Skeletal muscle tissue (tissue), 3 donors: ENCODE measurements at regions not wholly inside any gene's neighbourhood (a gene's known extent, or its start where the extent isn't known, plus 50 kb on each side); places are given as distances from the start of the nearest gene placed in this dataset.

Source experiments
- H3K27ac ChIP-seq: one replicate; pipeline ENCODE4 v1.7.0; 2013; ENCODE audit warnings: mild to moderate bottlenecking, low read depth, low read length, inconsistent platforms
- H3K27me3 ChIP-seq, 3 donors: one replicate each; pipeline ENCODE4 v1.7.0; 2013; ENCODE audit warnings: low read length in 3 of 3; ENCODE audit not compliant: control insufficient read depth in 3 of 3, insufficient read depth in 3 of 3
- H3K36me3 ChIP-seq, 3 donors: one replicate each; pipeline ENCODE4 v1.7.0; 2013; ENCODE audit warnings: low read length in 3 of 3; ENCODE audit not compliant: control insufficient read depth in 3 of 3, insufficient read depth in 3 of 3
- H3K4me1 ChIP-seq, 3 donors: one replicate each; pipeline ENCODE4 v1.7.0; 2013; ENCODE audit warnings: low read length in 3 of 3, mild to moderate bottlenecking in 3 of 3; ENCODE audit not compliant: control insufficient read depth in 3 of 3, insufficient read depth in 3 of 3
- H3K4me3 ChIP-seq, 3 donors: one replicate each; pipeline ENCODE4 v1.7.0; 2013; ENCODE audit warnings: low read length in 3 of 3
- H3K9ac ChIP-seq, 3 donors: one replicate each; pipeline ENCODE4 v1.7.0; 2013; ENCODE audit warnings: low read length in 3 of 3, mild to moderate bottlenecking in 3 of 3, moderate library complexity in 2 of 3, low read depth in 1 of 3
- H3K9me3 ChIP-seq, 3 donors: one replicate each; pipeline ENCODE4 v1.7.0; 2013; ENCODE audit warnings: low read length in 3 of 3; ENCODE audit not compliant: control insufficient read depth in 3 of 3
- donor health status: Osteomylitis.

DNA sequence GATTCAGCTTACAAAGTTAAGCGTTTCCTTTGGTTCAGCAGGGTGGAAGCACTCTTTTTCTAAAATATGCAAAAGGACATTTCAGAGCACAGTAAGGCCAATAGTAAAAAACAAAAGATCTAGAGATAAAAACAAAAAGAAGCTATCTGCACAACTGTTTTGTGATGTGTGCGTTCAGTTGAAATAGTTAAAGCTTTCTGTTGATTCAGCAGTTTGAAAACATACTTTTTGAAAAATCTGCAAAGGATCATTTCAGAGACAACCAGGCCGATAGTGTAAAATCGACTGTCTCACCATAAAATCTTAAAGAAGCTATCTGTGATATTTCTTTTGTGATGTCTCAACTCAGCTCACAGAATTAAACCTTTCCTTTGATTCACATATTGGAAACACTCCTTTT, 300.0 kb upstream of the ALG10B start:
- Histone ChIP-seq H3K4me3 (no peak overlapping the region), H3K4me1 (no peaks in the 10 kb centered on the region), H3K36me3 (no peaks in the 10 kb centered on the region), H3K27me3 (no peaks in the 10 kb centered on the region), H3K9ac (no peak overlapping the region), H3K9me3 (peaks cover 0 to 23% (median 3%) of the 10 kb centered on the region in 3 donors), H3K27ac (no peak overlapping the region)

DNA sequence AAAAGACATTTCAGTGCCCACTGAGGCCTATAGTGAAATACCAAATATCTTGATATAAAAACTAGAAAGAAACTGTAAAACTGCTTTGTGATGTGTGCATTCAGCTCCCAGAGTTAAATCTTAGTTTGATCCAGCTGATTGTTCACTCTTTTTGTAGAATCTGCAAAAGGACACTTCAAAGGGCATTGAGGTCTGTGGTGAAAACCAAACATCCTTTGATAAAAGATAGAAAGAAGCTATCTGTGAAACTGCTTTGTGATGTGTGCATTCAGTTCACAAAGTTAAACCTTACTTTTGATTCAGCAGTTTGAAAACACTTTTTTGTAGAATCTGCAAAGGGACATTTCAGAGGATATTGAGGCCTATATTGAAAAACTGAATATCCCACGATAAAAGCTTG, 290.7 kb upstream of the ALG10B start:
- Histone ChIP-seq H3K27ac (no peak overlapping the region), H3K4me3 (no peak overlapping the region), H3K9me3 (peaks cover 3 to 18% (median 4%) of the 10 kb centered on the region in 3 donors), H3K9ac (no peak overlapping the region), H3K4me1 (no peaks in the 10 kb centered on the region), H3K36me3 (no peaks in the 10 kb centered on the region), H3K27me3 (no peaks in the 10 kb centered on the region)

DNA sequence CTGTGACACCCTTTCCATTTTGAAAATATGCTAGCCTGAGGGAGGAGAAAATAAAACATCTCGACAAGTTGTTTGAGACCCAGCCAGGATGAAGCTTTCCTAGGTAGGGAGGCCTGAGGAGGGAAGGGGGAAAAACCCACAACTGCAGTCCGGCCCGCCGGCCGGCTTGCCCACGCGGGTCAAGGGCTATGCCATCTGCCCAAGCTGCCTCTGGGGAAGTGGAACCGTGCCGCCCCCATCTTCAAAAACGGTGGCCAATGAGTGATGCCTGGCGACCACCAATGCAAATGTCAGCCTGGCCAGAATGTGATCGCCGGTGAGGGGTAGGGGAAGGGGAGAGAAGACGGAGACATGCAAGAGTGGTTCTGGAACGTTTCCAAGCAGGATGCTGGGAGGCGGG, 263.5 kb upstream of the ALG10B start:
- Histone ChIP-seq H3K9me3 (peaks cover 2 to 6% (median 3%) of the 10 kb centered on the region in 3 donors), H3K36me3 (no peaks in the 10 kb centered on the region), H3K27ac (no peak overlapping the region), H3K9ac (no peak overlapping the region), H3K27me3 (no peaks in the 10 kb centered on the region), H3K4me1 (no peaks in the 10 kb centered on the region), H3K4me3 (no peak overlapping the region)

DNA sequence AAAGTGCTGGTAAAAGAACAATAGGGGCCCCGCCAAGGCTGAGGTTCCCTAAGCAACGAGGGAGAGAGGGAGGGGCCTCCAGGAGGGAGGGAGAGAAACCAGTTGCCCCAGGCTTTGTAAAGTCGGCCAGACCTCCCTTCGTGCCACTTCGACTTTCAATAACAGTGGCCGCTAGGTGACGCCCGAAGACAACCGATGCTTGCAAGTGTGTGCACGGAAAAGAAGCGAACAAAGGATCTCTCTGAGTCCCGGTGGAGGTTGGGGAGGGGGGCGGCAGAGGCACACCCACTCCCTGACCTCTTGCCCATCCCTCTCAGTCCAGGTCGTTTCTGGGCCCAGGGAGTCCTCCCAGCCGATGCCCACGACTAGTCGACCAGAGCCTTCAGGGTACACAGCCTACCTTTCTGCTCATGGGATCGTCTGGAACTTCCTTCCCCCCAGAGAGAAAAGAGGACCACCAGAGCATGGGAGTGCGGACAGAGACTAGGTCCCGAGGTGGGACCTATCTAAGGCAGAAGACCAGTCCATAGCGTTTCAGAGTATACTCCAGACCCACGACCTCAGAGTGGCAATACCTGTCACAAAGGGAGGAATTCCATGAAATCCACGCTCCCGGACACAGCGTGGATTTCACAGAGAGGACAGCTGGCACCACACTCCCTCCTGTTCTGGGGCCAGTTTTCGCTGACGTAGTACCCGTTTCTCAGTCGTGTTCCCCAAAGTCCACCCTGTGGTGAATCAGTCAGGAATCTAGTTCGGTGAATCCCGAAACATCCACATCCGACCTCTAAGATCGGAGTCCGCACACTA, 262.7 kb upstream of the ALG10B start:
- Histone ChIP-seq H3K27me3 (no peaks in the 10 kb centered on the region), H3K36me3 (no peaks in the 10 kb centered on the region), H3K4me1 (no peaks in the 10 kb centered on the region), H3K4me3 (no peak overlapping the region), H3K27ac (no peak overlapping the region), H3K9me3 (peaks cover 2 to 6% (median 3%) of the 10 kb centered on the region in 3 donors), H3K9ac (no peak overlapping the region)

DNA sequence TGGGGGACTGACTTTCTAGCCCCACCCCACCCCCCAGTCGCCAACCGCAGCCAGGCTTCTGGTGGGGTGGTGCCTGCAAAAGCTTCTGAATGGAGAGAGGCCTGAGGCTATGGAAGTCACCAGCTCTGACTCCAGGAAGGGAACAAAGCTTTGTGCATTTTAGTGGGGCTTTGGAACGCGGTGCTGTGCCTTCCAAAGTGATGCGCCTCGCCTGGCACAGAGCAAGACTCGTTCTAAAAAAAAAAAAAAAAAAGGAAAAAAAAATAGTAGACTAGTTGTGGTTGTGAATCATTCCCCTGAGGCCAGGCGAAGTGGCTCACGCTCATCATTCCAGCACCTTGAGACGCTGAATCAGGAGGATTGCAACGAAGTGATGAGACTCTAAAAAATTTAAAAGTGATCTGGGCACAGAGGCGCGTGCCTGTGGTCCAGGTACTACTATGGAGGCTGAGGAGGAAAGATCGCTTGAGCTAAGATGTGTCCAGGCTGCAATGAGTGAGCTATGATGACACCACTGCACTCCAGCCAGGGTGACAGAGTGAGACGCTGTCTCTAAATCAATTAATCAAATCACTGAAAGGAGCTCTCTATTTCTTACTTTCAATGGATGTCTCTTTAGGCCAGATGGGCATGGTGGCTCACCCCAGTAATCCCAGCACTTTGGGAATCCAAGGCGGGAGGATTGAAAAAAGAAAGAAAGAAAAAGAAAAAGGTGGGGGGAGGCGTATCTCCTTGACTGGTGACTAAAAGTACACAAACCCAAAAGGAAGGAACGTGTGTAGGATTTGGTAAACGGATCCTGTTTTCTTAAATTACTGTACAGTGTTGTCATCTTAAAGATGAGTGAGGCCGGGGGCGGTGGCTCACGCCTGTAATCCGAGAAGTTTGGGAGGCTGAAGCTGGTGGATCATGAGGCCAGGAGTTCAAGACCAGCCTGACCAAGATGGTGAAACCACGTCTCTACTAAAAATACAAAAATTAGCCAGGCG, 259.6 kb upstream of the ALG10B start:
- no peaks in the 10 kb centered on the region for H3K27me3 ChIP-seq
- no peaks in the 10 kb centered on the region for H3K4me1 ChIP-seq
- H3K27ac ChIP-seq, result no peak overlapping the region
- H3K4me3 ChIP-seq, result no peak overlapping the region
- no peaks in the 10 kb centered on the region for H3K36me3 ChIP-seq
- H3K9me3 ChIP-seq, result peaks cover 2 to 6% (median 3%) of the 10 kb centered on the region in 3 donors
- no peak overlapping the region for H3K9ac ChIP-seq

DNA sequence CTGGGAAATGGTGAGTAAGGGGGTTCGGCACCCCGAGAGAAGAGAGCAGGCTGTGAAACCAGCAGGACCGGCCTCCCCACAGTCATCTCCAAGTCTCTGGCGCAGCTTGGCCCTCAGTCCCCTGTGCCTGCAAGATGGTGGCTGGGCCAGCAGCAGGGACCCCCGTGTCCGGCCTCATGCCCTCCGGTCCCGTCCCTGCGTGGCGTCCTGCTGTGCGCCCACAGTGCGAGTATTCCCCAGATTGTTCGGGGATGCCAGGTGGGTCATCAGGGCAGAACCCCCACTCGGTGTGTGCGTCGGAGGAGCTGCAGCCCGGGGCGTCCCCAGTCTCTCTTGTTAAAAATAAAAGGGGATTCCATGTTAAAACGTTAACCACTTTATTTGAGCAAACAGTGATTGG, 216.9 kb upstream of the ALG10B start:
- H3K4me1 ChIP-seq, result no peaks in the 10 kb centered on the region
- no peaks in the 10 kb centered on the region for H3K27me3 ChIP-seq
- no peaks in the 10 kb centered on the region for H3K36me3 ChIP-seq
- H3K9ac ChIP-seq, result no peak overlapping the region
- no peak overlapping the region for H3K4me3 ChIP-seq
- no peaks in the 10 kb centered on the region for H3K9me3 ChIP-seq
- H3K27ac ChIP-seq, result no peak overlapping the region

DNA sequence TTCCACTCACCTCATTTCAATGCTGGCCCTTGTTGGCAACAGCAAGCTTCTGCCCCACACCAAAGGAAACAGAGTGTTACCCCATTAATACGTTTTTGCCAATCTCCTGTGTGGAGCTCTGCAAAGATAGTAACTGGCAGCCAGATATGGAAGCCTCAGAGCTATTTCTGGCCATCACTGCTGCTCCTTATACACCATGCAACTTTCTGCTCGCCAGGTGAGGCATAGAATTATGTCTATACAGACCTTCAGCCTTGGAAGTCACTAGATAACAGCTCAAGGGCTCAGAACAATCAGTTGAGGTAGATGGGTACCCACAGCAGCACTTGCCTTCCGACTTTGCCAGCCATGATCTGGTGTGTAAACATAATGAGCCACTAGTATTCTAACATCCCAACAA, 214.8 kb upstream of the ALG10B start:
- H3K4me3 ChIP-seq, result no peak overlapping the region
- H3K27ac ChIP-seq, result no peak overlapping the region
- H3K9me3 ChIP-seq, result no peaks in the 10 kb centered on the region
- H3K27me3 ChIP-seq, result no peaks in the 10 kb centered on the region
- H3K9ac ChIP-seq, result no peak overlapping the region
- H3K4me1 ChIP-seq, result no peaks in the 10 kb centered on the region
- H3K36me3 ChIP-seq, result no peaks in the 10 kb centered on the region

DNA sequence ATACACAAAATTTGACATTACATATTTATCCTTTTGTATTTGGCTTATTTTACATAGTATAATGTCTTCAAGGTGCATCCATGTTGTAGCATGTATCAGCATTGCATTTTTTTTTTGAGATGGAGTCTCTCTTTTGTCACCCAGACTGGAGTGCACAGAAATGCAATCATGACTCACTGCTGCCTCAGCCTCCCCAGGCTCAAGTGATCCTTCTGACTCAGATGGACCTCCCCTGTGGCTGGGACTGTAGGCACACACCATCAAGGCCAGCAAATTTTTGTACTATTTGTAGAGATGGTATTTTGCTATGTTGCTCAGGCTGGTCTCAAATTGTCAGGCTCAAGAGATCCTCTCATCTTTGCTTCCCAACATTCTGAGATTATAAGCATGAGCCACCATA, 214.4 kb upstream of the ALG10B start:
- Histone ChIP-seq H3K9ac (no peak overlapping the region), H3K27ac (no peak overlapping the region), H3K4me1 (no peaks in the 10 kb centered on the region), H3K36me3 (no peaks in the 10 kb centered on the region), H3K9me3 (no peaks in the 10 kb centered on the region), H3K4me3 (no peak overlapping the region), H3K27me3 (no peaks in the 10 kb centered on the region)

DNA sequence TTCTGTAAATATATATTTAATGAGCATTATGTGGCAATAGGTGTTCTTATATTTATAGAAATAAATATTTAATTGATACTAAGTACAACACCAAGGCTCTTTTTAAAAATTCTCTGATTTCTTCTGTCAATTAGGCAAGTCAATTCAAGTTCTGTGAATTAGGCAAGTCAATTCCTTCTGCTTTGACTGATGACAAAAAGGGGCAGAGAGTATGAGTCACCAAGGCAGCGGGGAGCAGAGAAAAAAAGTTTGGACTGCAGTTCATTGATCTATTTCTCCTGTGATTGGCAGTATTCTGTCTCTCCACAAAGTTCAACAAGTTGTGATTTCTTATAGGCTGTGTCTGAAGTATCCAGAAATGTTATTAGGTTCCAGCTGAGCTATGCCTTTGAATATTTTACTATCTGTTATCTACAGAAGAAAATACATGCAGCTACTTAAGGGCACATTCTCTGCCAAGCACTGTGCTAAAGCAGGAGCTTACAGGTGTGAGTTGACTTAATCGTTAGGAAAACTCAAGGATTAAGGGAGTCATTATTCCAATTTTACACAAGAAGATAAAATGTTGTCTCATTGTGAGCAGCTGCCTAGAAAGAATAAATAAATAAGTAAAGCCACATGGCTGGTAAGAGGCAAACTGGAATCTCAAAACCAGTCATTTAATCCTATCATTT, 206.4 kb upstream of the ALG10B start:
- H3K4me1 ChIP-seq, result no peaks in the 10 kb centered on the region
- H3K9me3 ChIP-seq, result no peaks in the 10 kb centered on the region
- no peak overlapping the region for H3K4me3 ChIP-seq
- H3K27ac ChIP-seq, result no peak overlapping the region
- no peak overlapping the region for H3K9ac ChIP-seq
- no peaks in the 10 kb centered on the region for H3K36me3 ChIP-seq
- H3K27me3 ChIP-seq, result no peaks in the 10 kb centered on the region
